Mesendoderm (in vitro differentiated cells): ENCODE measurements at regions not wholly inside any gene's neighbourhood (a gene's known extent, or its start where the extent isn't known, plus 50 kb on each side); places are given as distances from the start of the nearest gene placed in this dataset.
"Not testable (repeated sequence)": the region's sequence is repeated elsewhere in the genome, so short reads cannot be mapped to it uniquely, and the experiment has no call there.

Source experiments
- DNase-seq: peaks from one replicate; pipeline ENCODE4 v3.0.0; 2013
- H2AK5ac ChIP-seq: 2 replicates; pipeline ENCODE4 v1.6.1; 2013; ENCODE audit warnings: low read length, inconsistent platforms
- H2BK120ac ChIP-seq: 2 replicates; pipeline ENCODE4 v1.6.1; 2013; ENCODE audit warnings: low read depth, mild to moderate bottlenecking, low read length, moderate library complexity, mixed read lengths
- H2BK15ac ChIP-seq: replicated peaks from 2 replicates; pipeline ENCODE4 v1.6.1; 2013; ENCODE audit warnings: low read depth, mild to moderate bottlenecking, moderate library complexity
- H2BK5ac ChIP-seq: 2 replicates; pipeline ENCODE4 v1.6.1; 2013; ENCODE audit warnings: low read length, inconsistent platforms
- H3K18ac ChIP-seq: 2 replicates; pipeline ENCODE4 v1.6.1; 2013; ENCODE audit warnings: mild to moderate bottlenecking, low read length, mixed read lengths
- H3K23ac ChIP-seq: one replicate; pipeline ENCODE4 v1.6.1; 2013; ENCODE audit warnings: low read length
- H3K27ac ChIP-seq: 2 replicates; pipeline ENCODE4 v1.5.1; 2013; ENCODE audit warnings: low read depth, mild to moderate bottlenecking, inconsistent platforms, low read length, moderate library complexity
- H3K27me3 ChIP-seq: 2 replicates; pipeline ENCODE4 v1.6.1; 2013; ENCODE audit warnings: low read length, control low read depth, mild to moderate bottlenecking, inconsistent platforms; ENCODE audit not compliant: insufficient read depth, poor library complexity
- H3K36me3 ChIP-seq: 2 replicates; pipeline ENCODE4 v1.6.1; 2013; ENCODE audit warnings: low read length, inconsistent platforms; ENCODE audit not compliant: control insufficient read depth, insufficient read depth
- H3K4ac ChIP-seq: one replicate; pipeline ENCODE4 v1.6.1; 2013; ENCODE audit warnings: low read depth, mild to moderate bottlenecking, low read length, moderate library complexity
- H3K4me1 ChIP-seq: 2 replicates; pipeline ENCODE4 v1.6.1; 2013; ENCODE audit warnings: low read depth, low read length, inconsistent platforms; ENCODE audit not compliant: control insufficient read depth
- H3K4me2 ChIP-seq: 2 replicates; pipeline ENCODE4 v1.6.1; 2013; ENCODE audit warnings: low read length
- H3K4me3 ChIP-seq: 2 replicates; pipeline ENCODE4 v1.5.1; 2013; ENCODE audit warnings: mild to moderate bottlenecking, low read length
- H3K56ac ChIP-seq: one replicate; pipeline ENCODE4 v1.6.1; 2013; ENCODE audit warnings: low read length
- H3K79me1 ChIP-seq: 2 replicates; pipeline ENCODE4 v1.6.1; 2013; ENCODE audit warnings: low read length, inconsistent platforms
- H3K79me2 ChIP-seq: 2 replicates; pipeline ENCODE4 v1.6.1; 2013; ENCODE audit warnings: mild to moderate bottlenecking, low read length; ENCODE audit not compliant: control insufficient read depth, insufficient read depth
- H3K9ac ChIP-seq: 2 replicates; pipeline ENCODE4 v1.6.1; 2013; ENCODE audit warnings: low read length, inconsistent platforms
- H4K5ac ChIP-seq: one replicate; pipeline ENCODE4 v1.6.1; 2013; ENCODE audit warnings: low read length
- H4K8ac ChIP-seq: one replicate; pipeline ENCODE4 v1.6.1; 2013; ENCODE audit warnings: low read depth, mild to moderate bottlenecking, control low read depth, low read length, moderate library complexity
- whole genome bisulfite sequencing: extraction: QIAGEN DNeasy Blood & Tissue Kit; methylation state at CpG from one replicate; pipeline ENCODE4 v1.1.7; 2013; ENCODE audit warnings: low lambda C conversion rate, missing lambda C conversion rate; ENCODE audit not compliant: insufficient coverage; ENCODE audit errors: extremely low coverage; 5-methylcytosine and 5-hydroxymethylcytosine counted together

DNA sequence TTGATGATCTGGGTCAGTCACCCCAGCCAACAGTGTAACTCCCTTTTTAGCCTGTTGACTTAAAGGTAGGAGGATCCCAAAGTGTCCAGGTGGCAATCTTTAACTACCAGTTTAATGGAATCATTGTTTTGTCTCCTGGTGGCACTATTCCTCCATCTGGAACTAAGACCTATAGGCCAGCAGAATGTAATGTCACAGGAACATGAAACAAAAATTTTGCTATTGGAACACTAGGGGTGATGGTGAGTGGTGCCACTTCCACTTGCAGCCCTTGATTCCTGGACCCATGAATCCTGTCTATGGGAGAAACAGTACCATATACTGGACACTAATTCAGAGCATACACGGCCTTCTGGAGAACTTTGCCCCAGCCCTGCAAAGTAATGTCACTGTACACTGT, 219.5 kb upstream of the RASA1 start:
- WGBS, result no CpG with 5 or more reads among the region's 1 CpG

DNA sequence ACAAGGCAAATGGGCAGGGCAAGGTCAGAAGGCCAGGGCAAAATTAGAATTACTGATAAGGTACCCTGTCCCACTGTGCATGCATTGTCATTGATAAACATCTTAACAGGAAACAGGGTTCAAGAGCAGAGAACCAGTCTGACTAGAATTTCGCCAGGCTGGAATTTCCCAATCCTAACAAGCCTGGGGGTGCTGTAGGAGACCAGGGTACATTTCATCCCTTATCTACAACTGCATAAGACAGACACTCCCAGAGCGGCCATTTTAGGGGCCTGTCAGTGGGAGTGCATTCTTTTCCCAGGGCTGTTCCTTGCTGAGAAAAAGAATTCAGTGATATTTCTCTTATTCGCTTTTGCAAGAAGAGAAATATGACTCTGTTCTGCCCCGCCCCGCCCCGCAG, 218.7 kb upstream of the RASA1 start:
- not testable (repeated sequence) for H3K36me3 ChIP-seq, H3K23ac ChIP-seq, H3K56ac ChIP-seq, H3K79me1 ChIP-seq, H4K8ac ChIP-seq, H3K4me1 ChIP-seq, H3K27me3 ChIP-seq, H2BK15ac ChIP-seq, H3K9ac ChIP-seq, H2AK5ac ChIP-seq, H3K27ac ChIP-seq, H2BK5ac ChIP-seq, H3K18ac ChIP-seq, H4K5ac ChIP-seq, H3K4me2 ChIP-seq, H3K79me2 ChIP-seq, H2BK120ac ChIP-seq, H3K4me3 ChIP-seq, H3K4ac ChIP-seq
- WGBS, result no CpG with 5 or more reads among the region's 6 CpGs
- DNase-seq, result peak; percentile 1

More for the DNA sequence above, 219.5 kb upstream of the RASA1 start:
- H3K27me3 ChIP-seq, result no peaks in the 10 kb centered on the region
- H3K79me2 ChIP-seq, result no peaks in the 10 kb centered on the region
- H4K5ac ChIP-seq, result no peak overlapping the region
- no peaks in the 10 kb centered on the region for H3K79me1 ChIP-seq
- H3K27ac ChIP-seq, result no peak overlapping the region
- no peak overlapping the region for H3K4ac ChIP-seq
- no peak overlapping the region for H3K18ac ChIP-seq
- H2AK5ac ChIP-seq, result no peak overlapping the region
- H3K56ac ChIP-seq, result no peak overlapping the region
- H3K36me3 ChIP-seq, result no peaks in the 10 kb centered on the region
- no peaks in the 10 kb centered on the region for H3K4me1 ChIP-seq
- H3K4me3 ChIP-seq, result no peak overlapping the region
- H3K23ac ChIP-seq, result no peak overlapping the region
- H3K9ac ChIP-seq, result no peak overlapping the region
- H4K8ac ChIP-seq, result no peak overlapping the region
- no peak overlapping the region for H2BK15ac ChIP-seq
- no peak for DNase-seq
- H2BK5ac ChIP-seq, result no peak overlapping the region
- no peak overlapping the region for H3K4me2 ChIP-seq
- no peak overlapping the region for H2BK120ac ChIP-seq

- Histone ChIP-seq H3K27me3 (no peaks in the 10 kb centered on the region), H3K79me2 (no peaks in the 10 kb centered on the region), H3K4ac (no peak overlapping the region), H4K5ac (no peak overlapping the region), H2BK120ac (no peak overlapping the region), H3K56ac (no peak overlapping the region), H3K4me1 (no peaks in the 10 kb centered on the region), H3K79me1 (no peaks in the 10 kb centered on the region), H2BK15ac (no peak overlapping the region), H4K8ac (no peak overlapping the region), H3K36me3 (no peaks in the 10 kb centered on the region), H3K27ac (no peak overlapping the region), H3K4me2 (no peak overlapping the region), H3K18ac (no peak overlapping the region), H3K4me3 (no peak overlapping the region), H3K23ac (no peak overlapping the region), H2AK5ac (no peak overlapping the region), H2BK5ac (no peak overlapping the region), H3K9ac (no peak overlapping the region)
- DNase-seq, result no peak
- no CpG with 5 or more reads among the region's 3 CpGs for WGBS
Measured at GRCh38 chr5:87051502-87052113, 216.1 kb upstream of the RASA1 start.

- no peak overlapping the region for H3K56ac ChIP-seq
- no peak overlapping the region for H2BK5ac ChIP-seq
- no peak overlapping the region for H2BK15ac ChIP-seq
- no peaks in the 10 kb centered on the region for H3K79me1 ChIP-seq
- no peak overlapping the region for H3K4ac ChIP-seq
- H3K27me3 ChIP-seq, result no peaks in the 10 kb centered on the region
- H3K4me3 ChIP-seq, result no peak overlapping the region
- H3K18ac ChIP-seq, result no peak overlapping the region
- H3K36me3 ChIP-seq, result no peaks in the 10 kb centered on the region
- H3K4me1 ChIP-seq, result no peaks in the 10 kb centered on the region
- H3K79me2 ChIP-seq, result no peaks in the 10 kb centered on the region
- H4K8ac ChIP-seq, result no peak overlapping the region
- no peak overlapping the region for H2BK120ac ChIP-seq
- no peak overlapping the region for H4K5ac ChIP-seq
- H2AK5ac ChIP-seq, result no peak overlapping the region
- H3K27ac ChIP-seq, result no peak overlapping the region
- no peak overlapping the region for H3K23ac ChIP-seq
- DNase-seq, result no peak
- WGBS, result no CpG with 5 or more reads among the region's 2 CpGs
- no peak overlapping the region for H3K9ac ChIP-seq
- no peak overlapping the region for H3K4me2 ChIP-seq
Measured at GRCh38 chr5:87053146-87053545, 214.5 kb upstream of the RASA1 start.

GRCh38 chr5:87054821-87055220, 212.9 kb upstream of the RASA1 start:
- Histone ChIP-seq H3K4me3 (no peak overlapping the region), H3K27ac (no peak overlapping the region), H4K8ac (no peak overlapping the region), H3K4ac (no peak overlapping the region), H2BK15ac (no peak overlapping the region), H4K5ac (no peak overlapping the region), H3K79me2 (no peaks in the 10 kb centered on the region), H3K9ac (no peak overlapping the region), H2BK120ac (no peak overlapping the region), H2AK5ac (no peak overlapping the region), H3K4me2 (no peak overlapping the region), H3K18ac (no peak overlapping the region), H3K36me3 (no peaks in the 10 kb centered on the region), H3K23ac (no peak overlapping the region), H2BK5ac (no peak overlapping the region), H3K56ac (no peak overlapping the region), H3K79me1 (no peaks in the 10 kb centered on the region), H3K27me3 (no peaks in the 10 kb centered on the region), H3K4me1 (no peaks in the 10 kb centered on the region)
- DNase-seq, result no peak

DNA sequence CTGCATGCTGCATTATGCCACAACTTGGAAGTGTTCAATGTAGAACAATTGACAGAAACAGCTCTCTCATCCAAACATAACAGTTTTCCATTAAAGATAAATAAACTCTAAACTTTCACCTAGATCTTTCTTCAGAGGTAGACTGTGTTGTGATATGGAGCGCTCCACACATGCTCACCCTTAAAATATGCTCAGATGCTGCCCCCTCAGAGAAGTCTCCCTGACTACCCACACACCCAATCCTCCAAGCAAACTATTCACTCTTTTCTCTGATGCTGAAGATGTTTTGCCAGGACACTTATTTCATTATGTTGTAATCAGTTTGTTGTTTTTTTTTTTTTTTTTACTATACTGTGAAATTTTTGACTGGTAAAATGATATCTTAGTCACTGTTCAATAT, 206.6 kb upstream of the RASA1 start:
- Histone ChIP-seq H2BK5ac (no peak overlapping the region), H3K4me1 (no peaks in the 10 kb centered on the region), H4K5ac (no peak overlapping the region), H3K27me3 (no peaks in the 10 kb centered on the region), H3K4ac (no peak overlapping the region), H2BK15ac (no peak overlapping the region), H4K8ac (no peak overlapping the region), H3K79me2 (no peaks in the 10 kb centered on the region), H3K18ac (no peak overlapping the region), H3K23ac (no peak overlapping the region), H3K27ac (no peak overlapping the region), H2BK120ac (no peak overlapping the region), H3K36me3 (no peaks in the 10 kb centered on the region), H3K4me3 (no peak overlapping the region), H2AK5ac (no peak overlapping the region), H3K56ac (no peak overlapping the region), H3K4me2 (no peak overlapping the region), H3K79me1 (no peaks in the 10 kb centered on the region), H3K9ac (no peak overlapping the region)
- no CpG with 5 or more reads among the region's 1 CpG for WGBS
- no peak for DNase-seq
